ENCODE measurements at regions not wholly inside any gene's neighbourhood (a gene's known extent, or its start where the extent isn't known, plus 50 kb on each side); places are given as distances from the start of the nearest gene placed in this dataset.

- no peak for TF ChIP-seq POLR2A (IDR thresholded peaks at IDR 0.05)
- TF ChIP-seq CTCF (IDR thresholded peaks at IDR 0.05) = no peak
- no peak for TF ChIP-seq POLR2AphosphoS5 (IDR thresholded peaks at IDR 0.05)
- TF ChIP-seq EP300 (IDR thresholded peaks at IDR 0.05) = no peak
Measured at GRCh38 chr13:34608331-34608730, 333.7 kb upstream of the NBEA start.

Measured in gastroesophageal sphincter (tissue), 3 donors.